HepG2 (cell line): ENCODE measurements at regions not wholly inside any gene's neighbourhood (a gene's known extent, or its start where the extent isn't known, plus 50 kb on each side); places are given as distances from the start of the nearest gene placed in this dataset.

ENCODE experiments used
- ATF1 ChIP-seq: IDR thresholded peaks from 2 replicates; pipeline ENCODE4 v1.6.1; 2016; ENCODE audit warnings: mild to moderate bottlenecking, control low read depth
- CTCF ChIP-seq: sonication (generic); formaldehyde crosslinking; IDR thresholded peaks from 2 replicates; pipeline ENCODE4 v1.5.0; 2020; ENCODE audit warnings: mild to moderate bottlenecking, missing genetic modification reagents, moderate library complexity
- IKZF1 ChIP-seq: fragments of 450-650 bp; IDR thresholded peaks from 2 replicates; pipeline ENCODE4 v1.7.1; 2016
- MTA3 ChIP-seq: sonication (generic); formaldehyde crosslinking; IDR thresholded peaks from 2 replicates; pipeline ENCODE4 v1.4.0; 2020; ENCODE audit warnings: missing genetic modification reagents
- MTF1 ChIP-seq: sonication (generic); formaldehyde crosslinking; IDR thresholded peaks from 2 replicates; pipeline ENCODE4 v1.5.0; 2020; ENCODE audit warnings: missing genetic modification reagents
- MYC ChIP-seq: sonication (generic); formaldehyde crosslinking; IDR thresholded peaks from 2 replicates; pipeline ENCODE4 v1.9.0; 2021; ENCODE audit warnings: missing genetic modification reagents, borderline replicate concordance
- NR2F6 ChIP-seq, 2 experiments: IDR thresholded peaks; 2 replicates each; pipeline ENCODE4 v1.6.1; 2016; ENCODE audit warnings: antibody characterized with exemption in 1 of 2, mild to moderate bottlenecking in 1 of 2
- POLR2A ChIP-seq, 2 experiments: IDR thresholded peaks; 2 replicates each; pipeline ENCODE4 v1.6.1; 2011; ENCODE audit warnings: low read depth in 2 of 2, low read length in 2 of 2, mild to moderate bottlenecking in 1 of 2, moderate library complexity in 1 of 2; ENCODE audit not compliant: insufficient read depth in 1 of 2
- SIX4 ChIP-seq: sonication (generic); formaldehyde crosslinking; IDR thresholded peaks from 2 replicates; pipeline ENCODE4 v1.4.0; 2020; ENCODE audit warnings: missing genetic modification reagents
- SP1 ChIP-seq, 2 experiments: fragments of 450-650 bp in 1 of 2; sonication (generic) in 1 of 2; formaldehyde crosslinking in 1 of 2; IDR thresholded peaks; 2 replicates each; pipeline versions ENCODE4 v1.4.0 to v1.6.1; 2016 to 2020; ENCODE audit warnings: missing genetic modification reagents in 1 of 2
- SRSF1 ChIP-seq: fragments of 200-400 bp; formaldehyde crosslinking; optimal IDR thresholded peaks from 2 replicates; pipeline ENCODE3; 2017; ENCODE audit warnings: mild to moderate bottlenecking, low read depth, low read length, moderate library complexity
- ZNF24 ChIP-seq: fragments of 450-650 bp; IDR thresholded peaks from 2 replicates; pipeline ENCODE4 v1.6.1; 2017; ENCODE audit warnings: antibody characterized with exemption, mild to moderate bottlenecking
- ZNF781 ChIP-seq: sonication (generic); formaldehyde crosslinking; IDR thresholded peaks from 2 replicates; pipeline ENCODE4 v1.5.1; 2020; ENCODE audit warnings: borderline replicate concordance, mild to moderate bottlenecking, missing genetic modification reagents; ENCODE audit errors: not compliant biosample characterization
- TF ChIP-seq, protein P1 (sequence below): sonication (generic); formaldehyde crosslinking; IDR thresholded peaks from 2 replicates; pipeline ENCODE4 v1.4.0; 2020; ENCODE audit warnings: mild to moderate bottlenecking, missing genetic modification reagents

DNA sequence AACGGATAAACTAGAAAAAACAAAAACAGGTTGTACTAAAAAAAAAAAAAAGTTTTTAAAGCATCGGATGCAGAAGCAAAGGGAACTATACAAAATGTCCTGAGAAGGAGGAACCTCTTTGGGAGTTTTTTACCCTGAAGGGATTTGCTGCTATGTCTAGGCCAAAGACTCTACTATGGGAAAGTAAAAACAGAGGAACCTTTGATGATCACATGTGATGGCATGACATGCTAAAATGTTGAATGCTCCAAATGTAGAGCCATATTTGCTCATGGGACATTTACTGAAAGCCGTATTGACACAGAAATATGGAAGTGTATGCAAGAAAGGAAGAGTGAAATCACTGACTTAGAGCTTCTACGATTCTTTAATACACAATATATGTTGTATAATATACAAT is 992.0 kb upstream of the ZEB2 start:
- no peak for TF ChIP-seq CTCF
- TF ChIP-seq NR2F6 (IDR thresholded peaks at IDR 0.05), result no peak
- no peak for TF ChIP-seq NR2F6 (CRISPR knock-in tag; IDR thresholded peaks at IDR 0.05)
- TF ChIP-seq ZNF24, result no peak
- TF ChIP-seq POLR2A (IDR thresholded peaks at IDR 0.05; ENCODE audit: insufficient read depth in 1 of 2, low read depth in 2 of 2, low read length in 2 of 2), result no peak
- TF ChIP-seq MTA3 (CRISPR knock-in tag), result no peak
- TF ChIP-seq, protein P1, sequence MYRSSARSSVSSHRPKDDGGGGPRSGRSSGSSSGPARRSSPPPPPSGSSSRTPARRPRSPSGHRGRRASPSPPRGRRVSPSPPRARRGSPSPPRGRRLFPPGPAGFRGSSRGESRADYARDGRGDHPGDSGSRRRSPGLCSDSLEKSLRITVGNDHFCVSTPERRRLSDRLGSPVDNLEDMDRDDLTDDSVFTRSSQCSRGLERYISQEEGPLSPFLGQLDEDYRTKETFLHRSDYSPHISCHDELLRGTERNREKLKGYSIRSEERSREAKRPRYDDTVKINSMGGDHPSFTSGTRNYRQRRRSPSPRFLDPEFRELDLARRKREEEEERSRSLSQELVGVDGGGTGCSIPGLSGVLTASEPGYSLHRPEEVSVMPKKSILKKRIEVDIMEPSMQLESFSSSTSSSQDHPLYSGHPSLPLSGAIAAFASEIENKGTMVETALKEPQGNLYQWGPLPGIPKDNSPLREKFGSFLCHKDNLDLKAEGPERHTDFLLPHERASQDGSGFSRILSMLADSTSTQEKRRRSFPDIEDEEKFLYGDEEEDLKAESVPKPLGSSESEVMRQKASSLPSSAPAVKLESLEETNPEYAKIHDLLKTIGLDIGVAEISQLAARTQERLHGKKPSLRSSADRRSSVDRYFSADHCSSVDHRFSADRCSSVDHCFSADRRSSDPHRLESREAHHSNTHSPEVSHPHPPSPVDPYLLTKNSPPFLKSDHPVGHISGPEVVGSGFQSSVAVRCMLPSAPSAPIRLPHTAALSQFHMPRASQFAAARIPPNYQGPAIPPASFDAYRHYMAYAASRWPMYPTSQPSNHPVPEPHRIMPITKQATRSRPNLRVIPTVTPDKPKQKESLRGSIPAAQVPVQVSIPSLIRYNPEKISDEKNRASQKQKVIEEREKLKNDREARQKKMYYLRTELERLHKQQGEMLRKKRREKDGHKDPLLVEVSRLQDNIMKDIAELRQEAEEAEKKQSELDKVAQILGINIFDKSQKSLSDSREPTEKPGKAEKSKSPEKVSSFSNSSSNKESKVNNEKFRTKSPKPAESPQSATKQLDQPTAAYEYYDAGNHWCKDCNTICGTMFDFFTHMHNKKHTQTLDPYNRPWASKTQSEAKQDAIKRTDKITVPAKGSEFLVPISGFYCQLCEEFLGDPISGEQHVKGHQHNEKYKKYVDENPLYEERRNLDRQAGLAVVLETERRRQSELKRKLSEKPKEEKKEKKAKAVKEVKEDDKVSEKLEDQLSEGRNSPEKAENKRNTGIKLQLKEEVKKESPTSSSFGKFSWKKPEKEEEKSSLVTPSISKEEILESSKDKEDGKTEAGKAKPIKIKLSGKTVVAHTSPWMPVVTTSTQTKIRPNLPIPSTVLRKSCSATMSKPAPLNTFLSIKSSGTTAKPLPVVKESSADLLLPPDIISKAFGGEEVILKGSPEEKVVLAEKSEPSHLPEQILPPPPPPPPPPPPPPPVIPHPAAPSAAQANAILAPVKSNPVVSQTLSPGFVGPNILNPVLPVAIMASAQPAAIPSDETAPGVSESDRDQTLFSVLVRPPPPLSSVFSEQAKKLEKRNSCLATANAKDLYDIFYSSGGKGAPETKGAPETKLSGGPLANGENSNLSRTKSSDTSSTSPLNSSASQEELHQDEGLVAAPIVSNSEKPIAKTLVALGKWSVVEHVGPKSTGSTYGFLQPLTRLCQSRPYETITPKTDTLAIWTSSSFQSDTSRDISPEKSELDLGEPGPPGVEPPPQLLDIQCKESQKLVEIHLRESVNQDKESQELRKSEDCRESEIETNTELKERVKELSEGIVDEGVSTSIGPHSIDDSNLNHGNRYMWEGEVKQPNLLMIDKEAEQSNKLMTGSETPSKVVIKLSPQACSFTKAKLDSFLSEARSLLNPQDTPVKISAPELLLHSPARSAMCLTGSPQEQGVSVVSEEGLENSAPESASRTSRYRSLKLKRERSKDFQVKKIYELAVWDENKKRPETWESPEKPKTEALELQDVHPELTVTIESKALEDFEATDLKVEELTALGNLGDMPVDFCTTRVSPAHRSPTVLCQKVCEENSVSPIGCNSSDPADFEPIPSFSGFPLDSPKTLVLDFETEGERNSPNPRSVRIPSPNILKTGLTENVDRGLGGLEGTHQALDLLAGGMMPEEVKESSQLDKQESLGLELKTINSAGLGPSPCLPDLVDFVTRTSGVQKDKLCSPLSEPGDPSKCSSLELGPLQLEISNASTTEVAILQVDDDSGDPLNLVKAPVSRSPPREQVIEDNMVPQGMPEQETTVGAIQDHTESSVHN (CRISPR knock-in tag), result no peak
- TF ChIP-seq MTF1, result no peak
- TF ChIP-seq ZNF781 (CRISPR knock-in tag), result no peak
- no peak for TF ChIP-seq MYC (CRISPR knock-in tag)
- no peak for TF ChIP-seq ATF1 (CRISPR knock-in tag)
- no peak for TF ChIP-seq SP1 (IDR thresholded peaks at IDR 0.05)
- no peak for TF ChIP-seq SP1 (CRISPR knock-in tag; IDR thresholded peaks at IDR 0.05)
- no peak for TF ChIP-seq SRSF1
- no peak for TF ChIP-seq IKZF1
- TF ChIP-seq SIX4 (CRISPR knock-in tag), result no peak
